HepG2 (cell line): ENCODE measurements at regions not wholly inside any gene's neighbourhood (a gene's known extent, or its start where the extent isn't known, plus 50 kb on each side); places are given as distances from the start of the nearest gene placed in this dataset.

Experiments used
- ATAC-seq: fragments of 200-7000 bp; cut with Tn5 transposase; 3 replicates; pipeline ENCODE4 v1.9.1; 2020; ENCODE audit warnings: mild to moderate bottlenecking, moderate library complexity
- BruUV-seq: library from RNA; stranded (reverse); fragments of 400-500 nt; replicated peaks from 2 replicates; lab custom pipeline; 2021; lab: Mats Ljungman, UMichigan
- CTCF ChIA-PET: fragments of 300-600 bp; formaldehyde crosslinking; extraction: SDS; loops from one replicate; lab custom pipeline; 2021; ENCODE audit warnings: low total read pairs, inconsistent platforms, low intra/inter-chr PET ratio; lab: Yijun Ruan, JAX
- POLR2A ChIA-PET: fragments of 350-600 bp; sonication (Branson Sonifier 250); formaldehyde crosslinking; loops from one replicate; lab custom pipeline; 2020; ENCODE audit warnings: antibody characterized with exemption, inconsistent platforms; lab: Yijun Ruan, JAX
- DNase-seq: peaks from one replicate; pipeline ENCODE4 v3.0.0-alpha.2; 2015; ENCODE audit warnings: low spot score
- FAIRE-seq: peaks from 3 replicates; lab custom pipeline; 2011; peaks lifted over from hg19 to GRCh38; lab: Jason Lieb, UNC
- H2AFZ ChIP-seq: one replicate; pipeline ENCODE4 v1.6.1; 2011; ENCODE audit warnings: low read length, inconsistent platforms
- H3K27ac ChIP-seq: fragments of 300-600 bp; 3 replicates; pipeline ENCODE4 v1.8.0; 2011; ENCODE audit warnings: mixed run types, mild to moderate bottlenecking, mixed read lengths, low read length, inconsistent platforms; ENCODE audit not compliant: insufficient read depth; ENCODE audit errors: extremely low read length
- H3K27me3 ChIP-seq, 2 experiments: fragments of 200-600 bp in 1 of 2; 2 replicates in 1 of 2; 3 replicates in 1 of 2; pipeline versions ENCODE4 v1.6.0 to v1.8.0; 2011; ENCODE audit warnings: low read length in 2 of 2, mild to moderate bottlenecking in 2 of 2, moderate library complexity in 2 of 2, inconsistent platforms in 1 of 2; ENCODE audit not compliant: insufficient read depth in 2 of 2, control insufficient read depth in 1 of 2
- H3K36me3 ChIP-seq, 2 experiments: fragments of 200-600 bp in 1 of 2; replicated peaks in 1 of 2; 2 replicates in 1 of 2; 3 replicates in 1 of 2; pipeline versions ENCODE4 v1.5.1 to v1.8.0; 2011; ENCODE audit warnings: low read length in 2 of 2, inconsistent platforms in 1 of 2; ENCODE audit not compliant: insufficient read depth in 2 of 2, control insufficient read depth in 1 of 2
- H3K4me1 ChIP-seq: 2 replicates; pipeline ENCODE4 v1.5.1; 2012; ENCODE audit warnings: low read length, inconsistent platforms; ENCODE audit not compliant: insufficient read depth
- H3K4me2 ChIP-seq: 2 replicates; pipeline ENCODE4 v1.6.0; 2011; ENCODE audit warnings: low read depth, low read length, inconsistent platforms
- H3K4me3 ChIP-seq, 3 experiments: fragments of 200-600 bp in 1 of 3; sonication (generic), shearing (Covaris generic) in 1 of 3; replicated peaks in 1 of 3; 2 replicates each; pipeline ENCODE4 v1.5.1; 2011 to 2016; ENCODE audit warnings: low read length in 3 of 3, inconsistent platforms in 2 of 3, low read depth in 2 of 3, mild to moderate bottlenecking in 2 of 3, control low read depth in 1 of 3, mixed read lengths in 1 of 3; ENCODE audit not compliant: insufficient read depth in 1 of 3
- H3K79me2 ChIP-seq: one replicate; pipeline ENCODE4 v1.6.1; 2011; ENCODE audit warnings: low read length, inconsistent platforms; ENCODE audit not compliant: insufficient read depth
- H3K9ac ChIP-seq: 2 replicates; pipeline ENCODE4 v1.6.0; 2011; ENCODE audit warnings: mild to moderate bottlenecking, low read depth, low read length, inconsistent platforms; ENCODE audit not compliant: insufficient read depth
- H3K9me3 ChIP-seq: 2 replicates; pipeline ENCODE4 v1.5.1; 2012; ENCODE audit warnings: mild to moderate bottlenecking, low read length
- H4K20me1 ChIP-seq: 2 replicates; pipeline ENCODE4 v1.6.0; 2011; ENCODE audit warnings: inconsistent platforms, mild to moderate bottlenecking, low read length, moderate library complexity; ENCODE audit not compliant: insufficient read depth
- ATAD3A ChIP-seq: sonication (generic); formaldehyde crosslinking; IDR thresholded peaks from 2 replicates; pipeline ENCODE4 v1.4.0; 2020; ENCODE audit warnings: missing genetic modification reagents
- ATRX ChIP-seq: sonication (generic); formaldehyde crosslinking; IDR thresholded peaks from 2 replicates; pipeline ENCODE4 v1.4.0; 2020; ENCODE audit warnings: missing genetic modification reagents, borderline replicate concordance
- CBX5 ChIP-seq: sonication (generic); formaldehyde crosslinking; IDR thresholded peaks from 2 replicates; pipeline ENCODE4 v1.4.0; 2020; ENCODE audit warnings: missing genetic modification reagents, borderline replicate concordance
- DZIP1 ChIP-seq: sonication (generic); formaldehyde crosslinking; IDR thresholded peaks from 2 replicates; pipeline ENCODE4 v1.5.0; 2020; ENCODE audit warnings: mild to moderate bottlenecking, missing genetic modification reagents
- PBX3 ChIP-seq: sonication (generic); formaldehyde crosslinking; IDR thresholded peaks from 2 replicates; pipeline ENCODE4 v1.8.1; 2023; ENCODE audit warnings: missing genetic modification reagents, inconsistent platforms, borderline replicate concordance
- PCBP2 ChIP-seq: fragments of 200-400 bp; formaldehyde crosslinking; optimal IDR thresholded peaks from 2 replicates; pipeline ENCODE3; 2018; ENCODE audit warnings: low read length, low read depth; ENCODE audit not compliant: poor library complexity, severe bottlenecking
- RBM22 ChIP-seq: fragments of 200-400 bp; formaldehyde crosslinking; optimal IDR thresholded peaks from 2 replicates; pipeline ENCODE3; 2017; ENCODE audit warnings: mild to moderate bottlenecking, low read length, moderate library complexity
- TCF7 ChIP-seq: sonication (generic); IDR thresholded peaks from 2 replicates; pipeline ENCODE4 v1.6.1; 2016; ENCODE audit warnings: antibody characterized with exemption, low read depth
- TRAFD1 ChIP-seq: sonication (generic); formaldehyde crosslinking; IDR thresholded peaks from 2 replicates; pipeline ENCODE4 v1.5.1; 2020; ENCODE audit warnings: missing genetic modification reagents, mild to moderate bottlenecking, borderline replicate concordance
- ZBTB20 ChIP-seq: sonication (generic); formaldehyde crosslinking; IDR thresholded peaks from 2 replicates; pipeline ENCODE4 v1.8.1; 2023; ENCODE audit warnings: missing genetic modification reagents, low read depth, mild to moderate bottlenecking, borderline replicate concordance
- ZNF12 ChIP-seq: sonication (generic); formaldehyde crosslinking; IDR thresholded peaks from 2 replicates; pipeline ENCODE4 v1.5.0; 2020; ENCODE audit warnings: missing genetic modification reagents
- ZNF282 ChIP-seq: fragments of 450-650 bp; IDR thresholded peaks from 2 replicates; pipeline ENCODE4 v1.6.1; 2018; ENCODE audit not compliant: partially characterized antibody
- ZNF333 ChIP-seq: sonication (generic); formaldehyde crosslinking; IDR thresholded peaks from 2 replicates; pipeline ENCODE4 v1.4.0; 2020; ENCODE audit warnings: mild to moderate bottlenecking, missing genetic modification reagents, borderline replicate concordance
- ZNF614 ChIP-seq: IDR thresholded peaks from 2 replicates; pipeline ENCODE4 v1.6.1; 2018; ENCODE audit warnings: missing biosample characterization, missing genetic modification reagents, inconsistent platforms, borderline replicate concordance
- ZNF788 ChIP-seq: sonication (generic); formaldehyde crosslinking; IDR thresholded peaks from 2 replicates; pipeline ENCODE4 v1.5.0; 2020; ENCODE audit warnings: mild to moderate bottlenecking, missing genetic modification reagents, borderline replicate concordance
- ZNF800 ChIP-seq: sonication (generic); formaldehyde crosslinking; IDR thresholded peaks from 2 replicates; pipeline ENCODE4 v1.4.0; 2020; ENCODE audit warnings: missing genetic modification reagents
- ZSCAN29 ChIP-seq: sonication (generic); formaldehyde crosslinking; conservative IDR thresholded peaks from 2 replicates; pipeline ENCODE4 v1.4.0; 2020; ENCODE audit warnings: mild to moderate bottlenecking, missing genetic modification reagents
- ZZZ3 ChIP-seq: sonication (generic); formaldehyde crosslinking; IDR thresholded peaks from 2 replicates; pipeline ENCODE4 v1.4.0; 2020; ENCODE audit warnings: missing genetic modification reagents, mild to moderate bottlenecking, borderline replicate concordance
- WGBS: methylation state at CpG from one replicate; pipeline ENCODE4 v1.1.6; 2017; ENCODE audit warnings: low lambda C conversion rate; 5-methylcytosine and 5-hydroxymethylcytosine counted together
- in situ Hi-C: cut with HindIII; loops from 2 replicates; pipeline ENCODE4 v1.10.0; 2017; ENCODE audit warnings: low pct_unique_long_range_greater_than_20kb; ENCODE audit not compliant: extremely low pct_ligation_motif_present
- intact Hi-C: fragments of 100-400 bp; cut with micrococcal nuclease; formaldehyde crosslinking; loops from one replicate; pipeline ENCODE4 v1.10.0; 2022; ENCODE audit not compliant: unreplicated experiment

- Histone ChIP-seq H3K9ac (no peak overlapping the region), H3K79me2 (no peaks in the 10 kb centered on the region), H3K36me3 (no peaks in the 10 kb centered on the region), H3K9me3 (no peaks in the 10 kb centered on the region), H3K4me1 (peaks cover 13% of the 10 kb centered on the region), H3K27me3 (no peaks in the 10 kb centered on the region; a peak in 1 of 5 replicates), H2AFZ (no peak overlapping the region), H4K20me1 (no peaks in the 10 kb centered on the region), H3K27ac (no peak overlapping the region), H3K4me2 (no peak overlapping the region), H3K4me3 (no peak overlapping the region)
- POLR2A ChIA-PET = no interaction called here
- DNase-seq (no peak), FAIRE-seq (no peak), ATAC-seq (no peak; the same call in 2 of the 3 replicates)
- intact Hi-C loops (no loop called here), in situ Hi-C loops (no loop called here)
- WGBS = 5% methylated on average over 1 of the region's 1 CpG
- CTCF ChIA-PET = no interaction called here
- no TSS peak for BruUV-seq
- no peak for TF ChIP-seq ZZZ3 (CRISPR knock-in tag)
- no peak for TF ChIP-seq CBX5 (CRISPR knock-in tag)
- TF ChIP-seq ZNF788 (CRISPR knock-in tag) = no peak
- TF ChIP-seq DZIP1 (CRISPR knock-in tag) = no peak
- TF ChIP-seq ATAD3A (CRISPR knock-in tag) = no peak
- no peak for TF ChIP-seq ZNF282
- no peak for TF ChIP-seq PBX3 (CRISPR knock-in tag)
- no peak for TF ChIP-seq ZNF800 (CRISPR knock-in tag)
- no peak for TF ChIP-seq TCF7
- no peak for TF ChIP-seq ZBTB20
- TF ChIP-seq TRAFD1 (CRISPR knock-in tag) = no peak
- TF ChIP-seq PCBP2 = no peak
- TF ChIP-seq RBM22 = no peak
- no peak for TF ChIP-seq ZNF614 (CRISPR knock-in tag)
- TF ChIP-seq ATRX = no peak
- TF ChIP-seq ZNF12 (CRISPR knock-in tag) = no peak
- TF ChIP-seq ZNF333 (CRISPR knock-in tag) = no peak
- TF ChIP-seq ZSCAN29 = no peak
- TF ChIP-seq, all 625 proteins: peak for 0
Measured at GRCh38 chr1:91129017-91129416, 107.2 kb upstream of the ZNF644 start.
